Dendritic cell treated with granulocyte-macrophage colony-stimulating factor and Interleukin-4, amounts not matched to agents 40 ng/mL and 50 ng/mL, for 4 days (primary cell): ENCODE measurements at regions not wholly inside any gene's neighbourhood (a gene's known extent, or its start where the extent isn't known, plus 50 kb on each side); places are given as distances from the start of the nearest gene placed in this dataset.
"Not testable (repeated sequence)": the region's sequence is repeated elsewhere in the genome, so short reads cannot be mapped to it uniquely, and the experiment has no call there.

Source experiments
- H3K27ac Mint-ChIP-seq: one replicate; pipeline ENCODE4 v1.8.0; 2022; ENCODE audit warnings: mild to moderate bottlenecking, mixed read lengths
- H3K27me3 Mint-ChIP-seq: one replicate; pipeline ENCODE4 v1.8.0; 2022; ENCODE audit warnings: mild to moderate bottlenecking, mixed read lengths
- H3K36me3 Mint-ChIP-seq: one replicate; pipeline ENCODE4 v1.8.0; 2022; ENCODE audit warnings: low read depth, mixed read lengths
- H3K4me1 Mint-ChIP-seq: one replicate; pipeline ENCODE4 v1.8.0; 2022; ENCODE audit warnings: low read depth, mixed read lengths
- H3K4me3 Mint-ChIP-seq: one replicate; pipeline ENCODE4 v1.8.0; 2022; ENCODE audit warnings: mild to moderate bottlenecking, moderate library complexity, mixed read lengths
- H3K9me3 Mint-ChIP-seq: one replicate; pipeline ENCODE4 v1.8.0; 2022; ENCODE audit warnings: mixed read lengths
- intact Hi-C: fragments of 100-400 bp; cut with micrococcal nuclease; formaldehyde crosslinking; loops from one replicate; pipeline ENCODE4 v1.15.0; 2022

DNA sequence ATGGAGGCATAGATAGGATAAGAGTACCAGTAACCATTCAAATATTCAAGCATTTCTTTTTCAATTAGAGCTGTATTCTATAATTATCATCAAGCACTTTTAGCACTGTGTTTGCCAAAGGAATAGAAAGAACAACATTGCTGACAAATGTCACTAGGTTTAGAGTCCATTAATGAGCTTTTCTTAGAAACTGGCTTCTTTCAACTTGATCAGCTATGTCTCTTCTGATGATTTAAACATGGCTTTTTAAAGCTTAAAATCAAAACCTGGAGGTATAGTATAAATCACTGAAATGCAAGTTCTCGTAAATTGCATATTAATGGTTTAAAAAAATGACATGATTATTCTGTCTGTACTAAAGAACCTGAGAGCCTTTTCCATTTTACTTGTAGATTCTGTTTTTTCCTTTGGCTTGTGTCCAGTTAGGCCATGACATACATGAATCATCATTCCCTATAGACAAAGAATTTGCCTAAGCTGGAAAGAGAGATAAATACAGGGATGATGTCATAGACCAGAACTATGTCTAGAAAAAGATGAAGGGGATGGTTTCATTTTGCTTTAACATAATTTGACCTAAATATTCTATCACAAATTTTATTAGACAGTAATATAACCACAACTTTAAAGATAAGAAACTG is 340.1 kb upstream of the CTSO start:
- intact Hi-C loops = no loop called here
- H3K4me1 Mint-ChIP-seq = peaks cover 4% of the 10 kb centered on the region
- no peaks in the 10 kb centered on the region for H3K9me3 Mint-ChIP-seq
- no peaks in the 10 kb centered on the region for H3K27me3 Mint-ChIP-seq
- no peak overlapping the region for H3K27ac Mint-ChIP-seq
- H3K36me3 Mint-ChIP-seq = no peaks in the 10 kb centered on the region
- no peak overlapping the region for H3K4me3 Mint-ChIP-seq

DNA sequence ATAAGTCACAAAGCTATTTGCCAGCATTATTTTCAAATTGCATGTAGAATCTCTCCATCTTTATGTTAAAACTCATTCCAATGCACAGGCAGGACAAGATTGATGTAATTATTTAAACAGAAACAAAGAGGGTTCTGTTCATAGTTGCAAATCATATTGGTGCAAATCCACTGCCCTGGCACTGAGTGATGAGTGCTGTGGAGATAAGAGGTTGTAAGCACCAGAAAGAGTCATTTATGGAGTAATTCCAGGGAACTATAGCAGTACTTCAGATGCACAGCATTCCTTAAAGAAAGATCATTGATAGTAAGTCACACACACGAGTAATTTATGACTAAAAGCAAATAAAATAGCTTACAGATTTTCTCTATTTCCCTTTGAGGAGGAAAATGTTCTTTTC is 337.7 kb upstream of the CTSO start:
- intact Hi-C loops = no loop called here
- H3K4me3 Mint-ChIP-seq = no peak overlapping the region
- no peaks in the 10 kb centered on the region for H3K9me3 Mint-ChIP-seq
- no peak overlapping the region for H3K27ac Mint-ChIP-seq
- H3K4me1 Mint-ChIP-seq = no peaks in the 10 kb centered on the region
- H3K36me3 Mint-ChIP-seq = no peaks in the 10 kb centered on the region
- no peaks in the 10 kb centered on the region for H3K27me3 Mint-ChIP-seq

DNA sequence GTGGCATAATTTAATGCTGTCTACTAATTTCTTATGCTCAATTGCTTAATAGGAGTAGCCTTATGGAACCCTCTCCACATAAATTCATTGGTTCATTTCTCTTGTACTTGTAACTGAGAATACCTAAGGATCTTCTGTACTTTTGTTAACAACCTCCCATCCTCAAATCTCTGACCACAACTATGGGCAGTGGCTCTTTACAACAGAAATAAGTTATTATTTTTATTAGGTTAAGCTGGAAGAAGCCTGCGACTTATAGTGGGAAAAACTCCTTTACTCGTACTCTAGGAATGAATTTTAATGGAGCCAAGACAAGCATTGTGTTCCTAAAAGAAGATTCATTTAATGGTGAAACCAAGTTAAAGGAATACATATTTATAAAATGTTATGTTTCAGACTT is 337.1 kb upstream of the CTSO start:
- intact Hi-C loops = no loop called here
- Mint-ChIP-seq H3K9me3 (no peaks in the 10 kb centered on the region), H3K4me3 (no peak overlapping the region), H3K27me3 (no peaks in the 10 kb centered on the region), H3K27ac (no peak overlapping the region), H3K4me1 (no peaks in the 10 kb centered on the region), H3K36me3 (no peaks in the 10 kb centered on the region)

DNA sequence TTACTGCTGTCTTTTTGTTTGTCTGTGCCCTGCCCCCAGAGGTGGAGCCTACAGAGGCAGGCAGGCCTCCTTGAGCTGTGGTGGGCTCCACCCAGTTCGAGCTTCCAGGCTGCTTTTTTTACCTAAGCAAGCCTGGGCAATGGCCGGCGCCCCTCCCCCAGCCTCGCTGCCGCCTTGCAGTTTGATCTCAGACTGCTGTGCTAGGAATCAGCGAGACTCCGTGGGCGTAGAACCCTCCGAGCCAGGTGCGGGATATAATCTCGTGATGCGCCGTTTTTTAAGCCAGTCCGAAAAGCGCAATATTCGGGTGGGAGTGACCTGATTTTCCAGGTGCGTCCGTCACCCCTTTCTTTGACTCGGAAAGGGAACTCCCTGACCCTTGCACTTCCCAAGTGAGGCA is 336.4 kb upstream of the CTSO start:
- not testable (repeated sequence) for H3K27me3 Mint-ChIP-seq, H3K4me3 Mint-ChIP-seq

GRCh38 chr4:156280686-156281085 is 327.0 kb upstream of the CTSO start:
- Mint-ChIP-seq H3K36me3 (no peaks in the 10 kb centered on the region), H3K9me3 (peaks cover 7% of the 10 kb centered on the region), H3K4me3 (no peak overlapping the region), H3K27me3 (no peaks in the 10 kb centered on the region), H3K27ac (no peak overlapping the region), H3K4me1 (no peaks in the 10 kb centered on the region)
- intact Hi-C loops = no loop called here

More for the DNA sequence above, 336.4 kb upstream of the CTSO start:
- intact Hi-C loops, H3K9me3 Mint-ChIP-seq, H3K4me1 Mint-ChIP-seq, H3K36me3 Mint-ChIP-seq, H3K27ac Mint-ChIP-seq: not testable (repeated sequence)

DNA sequence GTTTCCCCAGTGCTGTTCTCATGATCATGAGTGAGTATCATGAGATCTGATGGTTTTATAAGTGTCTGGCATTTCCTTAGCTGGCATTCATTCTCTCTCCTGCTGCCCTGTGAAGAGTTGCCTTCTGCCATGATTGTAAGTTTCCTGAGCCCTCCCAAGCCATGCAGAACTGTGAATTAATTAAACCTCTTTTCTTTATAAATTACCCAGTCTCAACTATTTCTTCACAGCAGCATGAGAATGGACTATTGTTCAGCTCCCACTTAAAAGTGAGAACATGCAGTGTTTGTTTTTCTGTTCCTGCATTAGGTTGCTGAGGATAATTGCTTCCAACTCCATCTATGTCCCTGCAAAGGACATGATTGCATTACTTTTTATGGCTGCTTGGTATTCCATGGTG is 311.7 kb upstream of the CTSO start:
- Mint-ChIP-seq H3K4me1 (no peaks in the 10 kb centered on the region), H3K27me3 (no peaks in the 10 kb centered on the region), H3K4me3 (no peak overlapping the region), H3K36me3 (no peaks in the 10 kb centered on the region), H3K27ac (no peak overlapping the region), H3K9me3 (no peaks in the 10 kb centered on the region)
- intact Hi-C loops = no loop called here

GRCh38 chr4:156261230-156261629 is 307.6 kb upstream of the CTSO start:
- Mint-ChIP-seq H3K27me3 (no peaks in the 10 kb centered on the region), H3K4me3 (no peak overlapping the region), H3K36me3 (no peaks in the 10 kb centered on the region), H3K4me1 (no peaks in the 10 kb centered on the region), H3K27ac (no peak overlapping the region), H3K9me3 (no peaks in the 10 kb centered on the region)
- intact Hi-C loops = no loop called here

- intact Hi-C loops = no loop called here
- H3K9me3 Mint-ChIP-seq = peaks cover 9% of the 10 kb centered on the region
- H3K4me3 Mint-ChIP-seq = no peak overlapping the region
- H3K36me3 Mint-ChIP-seq = no peaks in the 10 kb centered on the region
- no peaks in the 10 kb centered on the region for H3K27me3 Mint-ChIP-seq
- H3K27ac Mint-ChIP-seq = no peak overlapping the region
- no peaks in the 10 kb centered on the region for H3K4me1 Mint-ChIP-seq
Observed at GRCh38 chr4:156255230-156256007, 301.8 kb upstream of the CTSO start.

- no peaks in the 10 kb centered on the region for H3K36me3 Mint-ChIP-seq
- H3K4me1 Mint-ChIP-seq = no peaks in the 10 kb centered on the region
- no peak overlapping the region for H3K4me3 Mint-ChIP-seq
- intact Hi-C loops = no loop called here
- peaks cover 9% of the 10 kb centered on the region for H3K9me3 Mint-ChIP-seq
- no peaks in the 10 kb centered on the region for H3K27me3 Mint-ChIP-seq
- H3K27ac Mint-ChIP-seq = no peak overlapping the region
Observed at GRCh38 chr4:156252358-156252921, 298.8 kb upstream of the CTSO start.

- Mint-ChIP-seq H3K4me3 (no peak overlapping the region), H3K9me3 (peaks cover 9% of the 10 kb centered on the region), H3K4me1 (no peaks in the 10 kb centered on the region), H3K27me3 (no peaks in the 10 kb centered on the region), H3K27ac (no peak overlapping the region), H3K36me3 (no peaks in the 10 kb centered on the region)
- intact Hi-C loops = no loop called here
Observed at GRCh38 chr4:156251373-156252065, 297.9 kb upstream of the CTSO start.

- peaks cover 9% of the 10 kb centered on the region for H3K9me3 Mint-ChIP-seq
Observed at GRCh38 chr4:156248917-156249316, 295.3 kb upstream of the CTSO start.

DNA sequence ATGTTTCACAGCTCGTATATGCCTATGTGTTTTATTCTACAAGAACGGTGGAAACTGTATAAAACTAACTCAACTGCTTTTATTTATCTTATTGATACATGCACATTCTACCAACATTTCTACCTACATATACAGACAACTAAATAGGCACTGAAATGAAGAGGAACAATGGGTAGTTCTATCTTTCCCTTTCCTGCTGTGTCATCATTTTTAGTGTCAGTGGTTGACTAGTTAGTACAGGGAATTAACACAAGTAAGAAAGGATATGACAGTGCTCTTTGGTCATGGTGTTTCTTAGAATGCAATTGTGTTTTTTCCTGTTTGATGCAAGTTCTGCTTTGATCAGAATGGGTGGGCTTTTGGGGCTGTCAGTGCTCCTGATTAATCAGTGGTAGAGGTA is 293.8 kb upstream of the CTSO start:
- intact Hi-C loops = no loop called here
- no peak overlapping the region for H3K4me3 Mint-ChIP-seq
- H3K4me1 Mint-ChIP-seq = no peaks in the 10 kb centered on the region
- H3K27me3 Mint-ChIP-seq = no peaks in the 10 kb centered on the region
- no peak overlapping the region for H3K27ac Mint-ChIP-seq
- H3K9me3 Mint-ChIP-seq = peaks cover 9% of the 10 kb centered on the region
- H3K36me3 Mint-ChIP-seq = no peaks in the 10 kb centered on the region

More at GRCh38 chr4:156248917-156249316, 295.3 kb upstream of the CTSO start:
- Mint-ChIP-seq H3K36me3 (no peaks in the 10 kb centered on the region), H3K4me1 (no peaks in the 10 kb centered on the region), H3K4me3 (no peak overlapping the region), H3K27me3 (no peaks in the 10 kb centered on the region), H3K27ac (no peak overlapping the region)
- intact Hi-C loops = no loop called here

DNA sequence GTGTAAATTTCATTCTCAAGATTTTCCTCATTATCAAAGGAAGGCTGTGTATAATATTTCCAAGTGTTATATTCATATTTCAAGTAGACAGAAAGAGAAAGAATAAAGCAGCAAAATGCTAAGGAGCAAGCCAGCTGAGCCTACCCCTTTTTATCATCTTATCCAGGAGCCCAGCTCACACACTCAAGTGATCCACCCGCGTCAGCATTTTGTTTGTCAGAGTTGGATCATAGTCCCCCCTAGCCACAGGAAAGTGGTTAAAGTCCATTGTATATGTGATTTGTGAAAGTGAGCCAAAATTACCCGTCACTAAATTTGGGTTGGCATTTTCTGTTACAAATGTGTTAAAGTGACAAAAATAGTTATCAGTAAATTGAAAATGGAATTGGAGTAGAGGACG is 289.3 kb upstream of the CTSO start:
- no peaks in the 10 kb centered on the region for H3K27me3 Mint-ChIP-seq
- H3K9me3 Mint-ChIP-seq = no peaks in the 10 kb centered on the region
- H3K36me3 Mint-ChIP-seq = no peaks in the 10 kb centered on the region
- H3K4me3 Mint-ChIP-seq = no peak overlapping the region
- no peak overlapping the region for H3K27ac Mint-ChIP-seq
- H3K4me1 Mint-ChIP-seq = no peaks in the 10 kb centered on the region
- intact Hi-C loops = no loop called here

DNA sequence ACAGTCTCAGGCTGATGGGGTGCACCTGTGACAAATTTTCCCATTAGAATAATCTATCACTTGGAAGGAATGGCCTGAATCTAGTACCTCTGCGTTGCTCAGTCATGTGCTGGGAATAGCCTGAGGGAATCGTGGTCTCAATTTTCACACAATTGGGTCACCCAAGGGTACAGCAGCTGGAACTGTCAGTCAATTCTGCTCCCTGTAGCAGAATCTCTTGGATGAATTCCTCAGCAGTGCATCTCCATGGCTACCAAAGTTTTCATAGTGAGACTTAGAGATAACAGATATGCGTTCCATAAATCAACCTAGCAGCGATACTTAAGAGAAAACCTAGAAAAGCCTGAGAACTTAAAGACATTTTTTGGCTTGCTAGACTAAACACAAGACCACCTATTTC is 288.7 kb upstream of the CTSO start:
- H3K27me3 Mint-ChIP-seq = no peaks in the 10 kb centered on the region
- H3K4me1 Mint-ChIP-seq = no peaks in the 10 kb centered on the region
- H3K36me3 Mint-ChIP-seq = no peaks in the 10 kb centered on the region
- intact Hi-C loops = no loop called here
- no peak overlapping the region for H3K4me3 Mint-ChIP-seq
- no peak overlapping the region for H3K27ac Mint-ChIP-seq
- H3K9me3 Mint-ChIP-seq = no peaks in the 10 kb centered on the region
